ENCODE measurements at regions not wholly inside any gene's neighbourhood (a gene's known extent, or its start where the extent isn't known, plus 50 kb on each side); places are given as distances from the start of the nearest gene placed in this dataset.
"Not testable (repeated sequence)": the region's sequence is repeated elsewhere in the genome, so short reads cannot be mapped to it uniquely, and the experiment has no call there.

DNA sequence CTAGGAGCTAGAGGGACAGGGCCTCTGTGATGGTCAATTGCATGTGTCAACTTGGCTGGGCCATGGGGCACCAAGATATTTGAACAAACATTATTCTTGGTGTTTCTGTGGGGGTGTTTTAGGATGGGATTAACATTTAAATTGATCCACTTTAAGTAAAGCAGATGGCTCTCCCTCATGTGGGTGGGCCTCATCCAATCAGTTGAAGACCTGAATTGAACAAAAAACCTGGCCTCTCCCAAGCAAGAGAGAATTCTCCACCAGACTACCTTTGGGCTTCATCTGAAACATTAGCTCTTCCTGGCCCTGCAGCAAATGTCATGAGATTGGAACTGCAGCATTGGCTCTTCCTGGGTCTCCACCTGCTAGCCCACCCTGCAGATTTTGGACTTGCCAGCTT, 207.1 kb upstream of the ATP6AP2 start:
- DNase-seq (ENCODE audit: low spot score), result no peak

DNA sequence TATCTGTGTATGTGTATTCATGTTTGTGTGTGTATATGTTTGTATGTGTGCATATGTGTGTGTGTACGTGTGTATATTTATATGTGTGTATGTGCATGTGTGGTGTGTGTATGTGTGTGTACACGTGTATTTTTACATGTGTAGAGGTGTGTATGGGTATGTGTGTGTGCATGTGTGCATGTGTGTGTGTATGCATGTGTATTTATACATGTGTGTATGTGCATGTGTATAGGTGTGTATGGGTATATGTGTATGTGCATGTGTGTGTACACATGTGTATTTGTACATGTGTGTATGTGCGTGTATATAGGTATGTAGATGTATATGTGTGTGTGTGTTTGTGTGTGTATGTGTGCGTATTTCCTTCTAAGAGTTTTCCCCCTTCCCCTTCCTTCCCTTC, 207.7 kb upstream of the ATP6AP2 start:
- no peak for DNase-seq (ENCODE audit: low spot score)

DNA sequence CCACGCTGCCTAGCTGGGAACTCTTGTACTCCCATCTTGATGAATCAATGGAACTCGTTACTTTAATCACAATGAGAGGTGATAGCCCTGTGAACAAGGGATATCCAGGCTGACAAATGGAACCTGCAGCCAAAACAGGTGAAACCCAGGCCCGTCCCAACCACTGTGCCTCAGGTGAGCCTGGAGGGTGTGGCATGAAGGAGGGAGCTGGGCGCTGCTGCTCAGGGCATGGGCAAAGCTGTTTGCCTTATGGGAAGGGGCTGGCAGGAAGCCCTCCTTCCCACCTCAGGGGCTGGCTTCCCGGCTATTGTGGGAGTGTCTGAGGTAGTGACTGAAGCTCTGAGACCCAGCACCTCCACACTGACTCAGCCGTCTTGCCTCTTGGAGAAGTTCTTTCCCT, 209.4 kb upstream of the ATP6AP2 start:
- DNase-seq (ENCODE audit: low spot score), result no peak

DNA sequence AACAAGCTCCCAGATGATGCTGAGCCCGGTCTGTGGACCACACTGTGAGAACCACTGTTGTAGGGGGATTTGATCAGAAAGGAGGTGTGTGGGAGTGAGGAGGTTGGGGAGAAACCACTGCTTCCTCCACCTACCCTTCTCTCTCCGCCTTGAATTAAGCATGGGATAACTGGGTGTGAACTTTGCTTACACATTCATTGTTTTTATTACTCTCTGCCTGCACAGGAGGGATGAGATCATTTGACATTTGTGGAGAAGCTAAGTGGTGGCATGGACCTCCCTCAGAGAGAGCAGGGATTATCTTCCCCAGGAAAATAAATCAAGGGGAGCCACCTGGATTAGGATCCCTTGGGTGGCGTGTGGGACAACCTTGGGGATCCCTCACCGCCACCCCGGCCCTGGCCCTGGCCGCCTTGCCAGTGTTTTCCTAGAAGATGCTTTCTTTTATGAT, 212.1 kb upstream of the ATP6AP2 start:
- DNase-seq (ENCODE audit: low spot score), result no peak

DNA sequence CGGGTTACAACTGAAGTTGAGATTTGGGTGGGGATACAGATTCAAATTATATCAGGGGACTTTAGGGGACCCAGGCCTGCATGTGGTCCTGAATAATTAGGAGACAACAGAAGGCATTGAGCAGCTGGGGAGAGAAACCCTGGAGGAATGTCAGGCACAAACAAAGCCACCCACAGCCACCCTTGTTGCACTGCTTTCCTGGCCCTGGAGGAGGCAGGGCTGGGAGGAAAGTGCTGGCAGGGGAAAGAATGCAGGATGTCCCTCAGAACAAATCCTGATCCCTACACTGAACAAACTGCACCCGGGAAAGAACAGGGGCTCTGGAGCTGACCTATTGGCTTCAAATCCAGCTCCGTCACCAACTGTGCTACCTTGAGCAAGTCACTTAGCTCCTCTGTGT, 214.1 kb upstream of the ATP6AP2 start:
- DNase-seq (ENCODE audit: low spot score), result no peak

DNA sequence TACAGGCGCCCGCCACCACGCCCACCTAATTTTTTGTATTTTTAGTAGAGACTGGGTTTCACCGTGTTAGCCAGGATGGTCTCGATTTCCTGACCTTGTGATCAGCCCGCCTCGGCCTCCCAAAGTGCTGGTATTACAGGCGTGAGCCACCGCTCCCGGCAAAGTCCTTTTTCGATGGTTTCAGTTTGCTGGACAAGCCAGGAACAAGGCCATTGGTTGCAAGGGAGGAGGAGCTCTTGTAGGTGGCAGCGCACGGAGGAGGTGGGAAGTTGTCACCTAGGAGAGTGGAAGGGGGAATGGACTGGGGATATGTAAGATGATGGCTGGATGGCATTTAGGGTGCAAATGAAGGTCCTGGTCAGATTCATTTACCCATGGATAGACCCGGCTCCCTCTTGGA, 218.5 kb upstream of the ATP6AP2 start:
- DNase-seq (ENCODE audit: low spot score), result not testable (repeated sequence)

DNA sequence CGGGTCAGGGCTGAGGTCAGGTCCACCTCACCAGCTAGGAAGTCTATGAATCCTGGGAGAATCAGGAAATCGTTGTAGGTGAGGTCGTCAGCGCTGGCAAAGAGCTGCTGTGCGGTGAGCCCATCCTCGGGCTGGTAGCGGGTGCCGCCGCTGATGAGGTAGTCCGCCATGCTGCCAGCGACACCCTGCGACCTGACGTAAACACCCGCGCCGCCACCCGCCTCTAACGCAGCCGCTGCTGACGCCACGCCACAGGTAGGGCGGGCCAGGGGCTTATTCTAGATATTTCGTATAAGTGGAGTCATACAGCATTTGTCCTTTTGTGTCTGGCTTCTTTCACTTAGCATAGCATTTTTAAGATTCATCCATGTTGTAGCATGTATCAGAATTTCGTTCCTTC, 220.2 kb upstream of the ATP6AP2 start:
- DNase-seq (ENCODE audit: low spot score), result no peak

DNA sequence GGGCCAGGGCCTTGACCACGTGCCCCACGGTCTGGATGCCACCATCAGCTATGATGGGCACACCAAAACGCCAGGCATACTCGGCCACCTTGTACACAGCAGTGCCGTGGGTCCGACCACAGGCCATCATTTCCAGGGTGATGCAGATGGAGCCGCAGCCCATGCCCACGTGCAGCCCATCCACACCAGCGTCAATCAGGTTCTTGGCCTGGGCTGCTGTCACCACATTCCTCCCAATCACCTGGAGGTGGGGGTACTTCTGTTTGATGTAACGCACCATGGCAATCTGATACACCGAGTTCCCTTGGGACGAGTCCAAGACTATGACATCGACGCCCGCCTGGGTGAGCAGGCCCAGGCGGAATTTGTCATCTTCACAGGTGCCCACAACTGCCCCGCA, 221.2 kb upstream of the ATP6AP2 start:
- no peak for DNase-seq (ENCODE audit: low spot score)

DNA sequence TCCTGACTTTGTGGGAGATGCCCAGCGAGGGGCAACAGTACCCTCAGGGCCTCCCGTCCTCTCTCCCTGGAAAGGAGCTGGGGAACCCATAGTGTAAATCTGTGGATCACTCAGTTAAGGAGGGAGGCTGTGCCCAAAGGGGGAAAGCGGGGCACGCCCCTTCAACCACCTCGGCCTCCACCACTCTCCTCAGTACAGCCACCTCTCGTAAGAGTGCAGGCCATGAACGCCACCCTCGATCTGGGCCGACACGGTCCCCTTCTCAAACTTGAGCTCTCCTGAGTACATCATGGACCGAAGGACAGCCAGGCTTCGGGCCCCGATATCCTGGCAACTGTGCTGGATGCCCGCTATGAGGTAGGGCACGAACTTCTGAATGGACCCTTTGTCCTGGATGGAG, 221.8 kb upstream of the ATP6AP2 start:
- no peak for DNase-seq (ENCODE audit: low spot score)

DNA sequence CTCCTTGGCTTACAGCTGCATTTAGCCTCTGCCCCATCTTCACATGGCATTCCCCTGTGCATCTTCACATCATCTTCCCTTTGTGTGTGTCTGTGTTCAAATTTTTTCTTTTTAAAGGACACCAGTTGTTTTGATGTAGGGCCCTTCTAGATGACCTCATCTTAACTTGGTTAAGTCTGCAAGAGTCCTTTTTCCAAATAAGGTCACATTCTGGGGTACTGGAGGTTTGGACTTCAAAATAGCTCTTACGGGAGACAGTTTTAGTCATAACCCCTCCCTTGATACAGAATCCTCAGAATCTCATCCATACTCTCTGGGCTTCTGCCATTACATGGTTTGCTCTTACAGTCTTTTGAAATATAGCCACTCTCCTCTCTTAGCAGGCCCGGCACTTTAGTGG, 231.5 kb upstream of the ATP6AP2 start:
- DNase-seq (ENCODE audit: low spot score), result peak; percentile 0

DNA sequence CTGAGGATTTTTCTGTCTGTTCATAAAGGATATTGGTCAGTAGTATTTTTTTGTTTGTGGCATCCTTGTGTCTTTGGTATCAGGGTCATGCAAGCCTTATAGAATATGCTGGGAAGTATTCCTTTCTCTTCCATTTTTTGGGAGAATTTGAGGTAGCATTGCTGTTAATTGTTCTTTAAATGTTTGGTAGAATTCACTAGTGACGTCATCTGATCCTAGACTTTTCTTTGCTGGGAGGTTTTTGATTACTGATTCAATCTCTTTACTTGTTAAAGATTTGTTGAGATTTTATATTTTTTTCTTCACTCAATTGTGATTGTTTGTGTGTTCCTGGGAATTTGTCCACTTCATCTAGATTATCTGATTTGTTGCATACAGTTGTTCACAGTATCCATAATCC, 234.4 kb upstream of the ATP6AP2 start:
- no peak for DNase-seq (ENCODE audit: low spot score)

DNA sequence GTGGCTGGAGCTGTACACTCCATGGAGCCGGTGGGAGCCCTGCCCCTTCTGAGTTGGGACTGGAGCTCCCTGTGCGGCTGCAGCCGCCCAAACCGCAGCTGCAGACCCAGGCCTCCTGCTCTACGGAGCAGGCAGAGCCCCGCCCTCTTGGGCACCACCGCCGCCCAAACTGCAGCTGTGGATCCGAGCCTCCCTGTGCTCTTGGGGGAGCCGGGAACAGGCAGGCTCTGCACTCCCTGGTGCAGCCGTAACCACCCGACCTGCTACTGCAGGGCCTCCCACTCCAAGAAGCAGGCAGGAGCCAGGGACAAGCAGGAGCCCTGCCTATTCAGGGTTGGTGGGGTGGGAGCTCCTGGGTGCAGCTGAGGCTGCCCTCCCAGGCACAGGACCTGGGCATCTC, 237.5 kb upstream of the ATP6AP2 start:
- DNase-seq (ENCODE audit: low spot score), result no peak

DNA sequence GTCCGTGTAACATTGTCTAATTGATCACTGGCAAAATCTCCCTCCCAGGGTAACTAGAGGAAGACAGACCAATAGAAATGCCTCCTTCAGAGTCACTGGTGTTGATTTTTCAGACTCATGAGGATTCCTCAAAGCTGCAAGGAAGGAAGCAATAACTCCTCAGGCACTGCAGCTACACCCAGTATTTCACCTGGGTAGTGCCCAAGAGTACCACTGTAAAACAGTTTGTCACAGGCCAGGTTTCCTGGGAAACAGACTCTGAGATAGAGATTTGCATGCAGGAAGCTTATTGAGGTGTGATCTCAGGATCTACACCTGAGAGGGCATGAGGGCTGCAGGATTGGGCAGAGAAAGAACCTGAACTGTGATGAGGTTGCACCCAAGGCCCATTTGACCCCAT, 240.7 kb upstream of the ATP6AP2 start:
- DNase-seq (ENCODE audit: low spot score), result no peak

DNA sequence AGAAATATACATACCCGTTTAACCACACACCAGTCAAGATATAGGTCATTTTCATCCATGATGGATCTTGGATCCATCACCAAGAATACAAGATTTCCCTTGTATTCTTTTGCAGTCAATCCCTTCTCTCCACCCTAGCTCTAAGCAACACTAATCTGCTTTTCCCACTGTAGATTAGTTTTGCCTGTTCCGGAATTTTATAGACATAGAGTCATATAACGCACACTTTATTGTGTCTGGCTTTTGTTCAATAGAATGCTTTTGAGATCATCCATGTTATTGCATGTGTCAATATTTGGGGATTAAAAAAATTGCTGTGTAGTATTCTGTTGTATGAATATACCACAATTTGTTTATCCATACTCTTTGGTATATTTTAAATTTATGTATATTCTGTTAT, 235.6 kb upstream of the BCOR start:
- DNase-seq (ENCODE audit: low spot score), result no peak

DNA sequence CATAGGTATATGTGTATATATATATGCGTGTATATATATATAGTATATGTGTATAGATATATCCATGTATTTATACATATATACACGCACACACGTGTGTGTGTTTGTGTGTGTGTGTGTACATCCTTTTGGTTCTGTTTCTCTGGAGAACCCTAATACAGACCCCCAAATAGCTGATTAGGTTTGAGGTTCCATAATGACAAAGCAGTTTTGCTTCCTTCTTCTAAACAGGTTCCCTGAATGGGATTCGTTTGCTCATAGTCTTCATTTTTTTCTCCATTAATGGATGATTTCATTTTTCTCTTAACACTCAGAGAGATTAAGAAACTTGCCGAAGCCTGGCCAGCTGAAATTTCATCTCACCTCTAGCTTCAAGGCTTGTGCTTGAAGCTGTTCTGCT, 234.0 kb upstream of the BCOR start:
- no peak for DNase-seq (ENCODE audit: low spot score)

DNA sequence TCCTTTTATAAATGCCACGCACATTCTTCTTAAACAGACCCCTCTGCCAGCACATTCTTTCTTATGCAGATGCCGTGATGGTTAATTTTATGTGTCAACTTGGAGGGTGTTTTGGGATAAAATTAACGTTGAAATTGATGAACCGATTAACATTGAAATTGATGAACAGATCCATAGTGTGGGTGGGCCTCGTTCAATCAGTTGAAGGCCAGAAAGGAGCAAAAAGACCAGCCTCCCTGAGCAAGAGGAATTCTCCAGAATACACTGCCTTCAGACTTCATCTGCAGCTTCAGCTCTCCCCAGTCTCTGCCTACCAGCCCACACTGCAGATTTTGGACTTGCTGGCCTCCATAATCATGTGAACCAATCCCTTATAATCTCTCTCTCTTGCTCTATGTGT, 233.6 kb upstream of the BCOR start:
- no peak for DNase-seq (ENCODE audit: low spot score)

DNA sequence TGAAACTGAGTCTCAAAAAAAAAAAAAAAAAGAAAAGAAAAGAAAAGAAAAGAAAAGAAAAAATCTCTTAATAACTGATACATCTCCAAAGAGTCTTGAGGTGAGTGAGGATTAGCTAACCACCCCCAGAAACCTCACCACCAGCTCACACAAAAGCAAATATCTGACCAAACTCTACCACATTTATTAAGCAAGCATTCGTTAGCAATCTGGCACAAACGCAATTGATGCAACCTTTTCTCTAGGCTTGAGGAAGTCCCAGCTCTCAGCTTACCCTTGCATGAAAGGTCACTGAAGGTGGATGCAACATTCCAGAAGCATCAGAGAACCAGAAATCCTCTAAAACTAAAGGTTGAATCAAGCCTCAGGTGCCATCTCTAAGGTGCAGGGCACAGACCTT, 231.9 kb upstream of the BCOR start:
- no peak for DNase-seq (ENCODE audit: low spot score)

DNA sequence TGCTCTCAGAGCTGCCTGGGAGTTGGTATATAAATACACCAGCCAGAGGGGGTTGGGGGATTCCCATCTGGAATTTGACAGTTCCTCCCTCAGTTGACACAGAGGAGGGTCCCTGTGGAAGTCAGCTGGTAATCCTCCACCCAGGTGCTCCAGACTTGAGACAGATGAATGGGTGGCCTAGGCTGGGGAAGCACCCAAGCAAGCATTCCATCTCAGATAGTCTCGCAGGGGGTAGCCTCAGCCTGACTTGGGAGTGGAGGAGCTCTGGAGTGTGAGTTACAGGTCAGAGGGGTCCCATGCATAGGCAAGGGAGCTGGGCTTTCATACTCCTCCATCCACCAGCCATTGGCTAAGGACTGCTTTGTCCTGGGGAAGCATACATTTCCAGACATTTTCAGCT, 229.3 kb upstream of the BCOR start:
- no peak for DNase-seq (ENCODE audit: low spot score)

DNA sequence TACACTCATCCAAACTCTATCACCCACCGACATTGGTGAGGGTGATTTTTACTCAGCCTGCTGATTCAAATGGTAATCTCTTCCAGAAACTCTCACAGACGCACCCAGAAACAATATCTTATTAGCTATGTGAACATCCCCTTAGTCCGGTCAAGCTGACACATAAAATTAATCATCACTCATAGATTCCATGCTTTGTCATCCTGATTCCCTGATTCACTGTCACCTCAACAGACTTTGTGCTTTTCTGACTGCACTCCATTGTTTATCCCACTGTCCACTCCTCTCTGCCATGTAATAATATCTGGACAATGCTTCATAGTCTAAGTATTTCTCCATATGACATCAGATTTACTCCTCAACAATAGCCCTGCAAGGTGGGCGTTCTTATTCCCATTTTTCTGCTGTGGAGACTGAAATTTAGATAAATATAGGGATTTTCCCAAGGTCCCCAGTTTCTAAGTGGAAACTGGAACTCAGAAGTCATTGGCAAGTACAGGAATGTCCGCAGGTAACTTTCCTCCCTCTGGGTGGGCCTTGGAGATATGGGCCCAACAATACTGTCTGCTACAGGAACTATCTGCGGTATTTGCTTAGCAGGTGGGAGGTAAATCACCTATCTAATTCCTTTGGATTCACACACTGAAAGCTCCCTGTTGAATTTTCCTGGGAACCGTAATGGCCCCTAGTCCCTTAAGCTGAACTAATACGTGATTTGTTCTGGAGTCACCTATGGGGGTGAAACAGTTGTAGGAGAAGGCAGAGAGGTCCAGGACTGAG, 228.6 kb upstream of the BCOR start:
- no peak for DNase-seq (ENCODE audit: low spot score)

DNA sequence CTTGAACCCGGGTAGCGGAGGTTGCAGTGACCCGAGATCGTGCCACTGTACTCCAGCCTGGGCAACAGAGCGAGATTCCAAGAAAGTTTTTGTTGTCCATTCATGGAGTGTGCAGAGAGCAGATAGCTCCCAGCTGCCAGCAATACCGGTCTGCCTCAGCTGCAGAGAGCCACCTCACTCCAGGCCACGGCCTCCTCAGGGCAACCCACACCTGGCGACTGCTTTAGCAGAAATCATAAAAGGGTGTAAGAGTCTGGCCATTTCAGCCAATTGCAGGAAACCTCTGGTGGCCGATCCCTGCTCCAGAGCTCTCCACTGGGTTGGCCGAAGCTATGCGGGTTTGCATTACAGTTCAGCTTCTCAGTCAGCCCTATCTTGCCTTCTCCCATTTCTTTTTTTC, 227.4 kb upstream of the BCOR start:
- no peak for DNase-seq (ENCODE audit: low spot score)

DNA sequence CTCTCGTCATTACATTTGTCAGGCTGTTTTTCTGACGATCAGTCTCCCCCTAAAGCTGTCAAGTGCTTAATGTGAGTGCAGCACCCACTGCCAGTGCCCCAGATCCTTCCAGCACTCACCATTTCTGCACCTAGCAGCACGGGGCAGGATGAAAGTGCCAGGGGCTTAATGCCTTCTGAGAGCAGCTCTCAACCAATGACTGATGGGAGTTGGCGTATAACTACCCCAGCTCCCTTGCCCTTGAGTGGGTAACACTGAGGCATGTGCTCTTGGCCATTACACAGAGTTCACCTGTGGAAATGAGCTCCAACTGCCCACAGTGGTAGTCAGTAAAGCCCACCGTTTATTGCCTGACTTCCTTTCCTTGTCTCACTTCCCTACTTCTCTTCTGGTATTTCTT, 226.2 kb upstream of the BCOR start:
- DNase-seq (ENCODE audit: low spot score), result no peak

DNA sequence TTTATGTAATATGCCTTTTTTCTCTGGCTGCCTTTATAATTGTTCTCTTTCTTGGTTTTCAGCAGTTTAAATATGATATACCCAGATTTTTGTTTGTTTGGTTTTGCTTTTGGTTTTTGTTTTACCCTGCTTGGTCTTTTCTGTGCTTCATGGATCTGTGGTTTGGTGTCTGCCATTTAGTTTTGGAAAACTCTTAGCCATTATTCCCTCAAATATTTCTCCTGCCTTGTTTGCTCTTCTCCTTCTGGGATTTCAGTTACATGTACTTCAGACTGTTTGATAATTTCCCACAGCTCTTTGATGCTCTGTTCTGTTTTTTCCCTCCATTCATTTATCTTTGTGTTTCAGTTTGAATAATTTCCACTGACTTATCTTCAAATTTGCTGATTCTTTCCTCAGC, 223.1 kb upstream of the BCOR start:
- DNase-seq (ENCODE audit: low spot score), result no peak

DNA sequence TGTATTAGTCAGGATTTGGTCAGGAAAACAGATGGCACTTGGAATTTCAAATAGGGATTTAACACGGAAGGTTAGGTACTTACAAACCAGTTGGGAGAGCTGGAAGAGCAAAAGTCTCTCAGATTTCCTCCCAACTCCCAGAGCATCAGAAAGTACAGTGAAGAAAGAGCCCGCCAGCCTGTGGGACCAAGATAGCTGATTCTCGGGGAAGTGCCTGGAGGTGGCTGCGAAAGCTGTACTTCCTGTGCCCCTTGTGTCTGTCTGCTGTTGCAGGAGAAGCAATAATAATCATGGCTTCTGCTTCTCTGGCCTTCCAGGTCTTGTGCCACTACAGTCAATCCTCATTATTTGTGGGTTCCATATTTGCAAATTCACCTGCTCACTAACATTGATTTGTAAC, 221.0 kb upstream of the BCOR start:
- DNase-seq (ENCODE audit: low spot score), result peak; percentile 25

DNA sequence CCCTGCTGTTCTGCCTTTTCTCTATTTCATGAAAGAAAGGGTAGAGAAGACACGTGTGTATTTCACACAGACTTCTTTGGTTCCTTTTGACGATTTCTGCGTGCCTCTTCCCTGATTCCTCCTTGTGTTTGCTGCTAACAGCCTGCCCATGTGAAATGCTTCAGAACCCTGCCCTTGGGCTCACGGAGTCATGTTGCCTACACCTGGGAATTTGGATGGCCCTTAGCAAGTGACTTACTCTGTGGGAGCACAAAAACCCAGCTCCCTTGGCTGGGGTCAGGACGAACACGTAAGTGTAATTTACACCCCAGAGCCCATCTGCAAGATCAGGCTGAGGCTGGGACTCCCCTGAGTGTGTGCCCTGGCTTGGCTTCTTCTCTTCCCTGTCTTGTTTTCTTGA, 220.3 kb upstream of the BCOR start:
- no peak for DNase-seq (ENCODE audit: low spot score)
